ENCODE measurements at regions not wholly inside any gene's neighbourhood (a gene's known extent, or its start where the extent isn't known, plus 50 kb on each side); places are given as distances from the start of the nearest gene placed in this dataset.

DNA sequence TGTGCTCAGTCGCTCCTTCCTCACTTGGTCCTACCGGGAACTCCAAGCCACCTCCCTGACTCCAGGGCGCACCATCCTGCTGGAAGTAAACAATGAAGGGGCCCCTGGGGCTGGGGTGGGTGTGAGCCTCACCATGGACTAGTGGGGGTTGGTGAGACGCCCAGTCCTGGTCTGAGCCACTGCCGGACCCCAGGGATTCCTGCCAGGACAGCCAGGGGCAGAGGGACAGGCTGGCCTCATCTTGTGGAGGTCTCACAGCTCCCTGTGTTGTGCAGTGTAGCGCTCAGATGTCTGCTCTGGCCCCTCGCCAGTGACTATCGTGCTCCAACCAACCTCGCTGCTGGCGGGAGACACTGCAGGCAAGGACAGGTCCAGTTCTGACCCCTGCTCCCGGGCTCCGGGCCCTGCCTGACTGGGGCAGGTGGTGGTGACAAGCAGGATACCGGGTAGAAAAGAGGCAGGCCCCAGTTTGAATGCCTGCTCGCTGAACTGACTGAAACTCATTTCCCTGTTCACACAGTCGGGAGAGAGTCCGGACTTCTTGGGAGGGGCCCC, 1021.4 kb downstream of the BRD1 start:
- no peak for DNase-seq
- H3K36me3 Mint-ChIP-seq (ENCODE audit: low read depth), result no peaks in the 10 kb centered on the region
- H3K9me3 Mint-ChIP-seq, result no peaks in the 10 kb centered on the region
- no peaks in the 10 kb centered on the region for H3K4me1 Mint-ChIP-seq
- no peak overlapping the region for H3K4me3 Mint-ChIP-seq
- ChIA-PET CTCF (no interaction called here), POLR2A (no interaction called here)
- H3K27ac Mint-ChIP-seq, result no peak overlapping the region
- no peaks in the 10 kb centered on the region for H3K27me3 Mint-ChIP-seq

DNA sequence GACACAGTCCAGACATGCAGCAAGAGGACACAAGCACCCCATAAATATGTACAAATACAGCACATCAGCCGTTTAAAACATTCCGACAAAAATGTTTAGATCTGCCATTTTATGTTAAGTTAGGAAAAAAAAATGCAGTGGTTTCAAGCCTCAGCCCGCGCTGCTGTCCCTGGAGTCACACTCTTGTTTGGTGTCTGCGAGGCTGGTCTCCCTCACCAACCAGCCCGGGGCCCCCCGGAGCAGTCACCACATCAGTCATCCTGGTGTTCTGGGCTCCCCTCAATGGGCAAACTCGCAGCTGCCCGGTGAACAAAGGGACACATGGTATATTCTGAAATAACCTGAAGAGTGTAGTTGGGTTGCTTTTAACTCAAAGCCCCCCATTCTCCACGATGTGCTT, 1022.2 kb downstream of the BRD1 start:
- ChIA-PET POLR2A (no interaction called here), CTCF (no interaction called here)
- DNase-seq, result no peak
- no peaks in the 10 kb centered on the region for H3K27me3 Mint-ChIP-seq
- H3K4me3 Mint-ChIP-seq, result no peak overlapping the region
- no peaks in the 10 kb centered on the region for H3K9me3 Mint-ChIP-seq
- H3K4me1 Mint-ChIP-seq, result no peaks in the 10 kb centered on the region
- H3K27ac Mint-ChIP-seq, result no peak overlapping the region
- no peaks in the 10 kb centered on the region for H3K36me3 Mint-ChIP-seq (ENCODE audit: low read depth)

DNA sequence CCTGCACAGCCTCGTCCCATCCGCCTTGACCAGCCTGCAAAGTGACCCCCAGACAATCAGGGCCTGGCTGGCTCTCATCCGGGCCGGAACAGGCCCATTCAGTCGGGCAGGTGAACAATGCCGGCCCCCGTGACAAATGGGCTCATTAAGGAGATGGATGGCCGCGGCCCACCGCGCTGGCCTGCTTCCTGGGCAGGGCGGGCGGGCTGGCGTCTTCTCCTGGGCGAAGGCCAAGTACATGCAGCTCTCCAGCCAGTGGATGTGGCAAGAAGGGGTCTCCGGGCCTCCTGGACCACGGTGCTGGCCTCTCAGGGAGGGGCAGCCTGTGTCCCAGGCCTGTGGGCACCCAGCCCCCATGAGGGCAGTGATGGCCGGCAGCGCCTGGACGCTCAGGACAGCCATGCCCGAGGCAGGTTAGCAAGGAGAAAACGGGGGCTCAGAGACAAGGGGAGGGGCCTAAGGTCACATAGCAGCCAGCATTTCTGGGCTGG, 1022.8 kb downstream of the BRD1 start:
- Mint-ChIP-seq H3K9me3 (no peaks in the 10 kb centered on the region), H3K36me3 (ENCODE audit: low read depth) (no peaks in the 10 kb centered on the region), H3K27me3 (no peaks in the 10 kb centered on the region), H3K4me3 (no peak overlapping the region), H3K4me1 (no peaks in the 10 kb centered on the region), H3K27ac (no peak overlapping the region)
- ChIA-PET POLR2A (no interaction called here), CTCF (no interaction called here)
- no peak for DNase-seq

DNA sequence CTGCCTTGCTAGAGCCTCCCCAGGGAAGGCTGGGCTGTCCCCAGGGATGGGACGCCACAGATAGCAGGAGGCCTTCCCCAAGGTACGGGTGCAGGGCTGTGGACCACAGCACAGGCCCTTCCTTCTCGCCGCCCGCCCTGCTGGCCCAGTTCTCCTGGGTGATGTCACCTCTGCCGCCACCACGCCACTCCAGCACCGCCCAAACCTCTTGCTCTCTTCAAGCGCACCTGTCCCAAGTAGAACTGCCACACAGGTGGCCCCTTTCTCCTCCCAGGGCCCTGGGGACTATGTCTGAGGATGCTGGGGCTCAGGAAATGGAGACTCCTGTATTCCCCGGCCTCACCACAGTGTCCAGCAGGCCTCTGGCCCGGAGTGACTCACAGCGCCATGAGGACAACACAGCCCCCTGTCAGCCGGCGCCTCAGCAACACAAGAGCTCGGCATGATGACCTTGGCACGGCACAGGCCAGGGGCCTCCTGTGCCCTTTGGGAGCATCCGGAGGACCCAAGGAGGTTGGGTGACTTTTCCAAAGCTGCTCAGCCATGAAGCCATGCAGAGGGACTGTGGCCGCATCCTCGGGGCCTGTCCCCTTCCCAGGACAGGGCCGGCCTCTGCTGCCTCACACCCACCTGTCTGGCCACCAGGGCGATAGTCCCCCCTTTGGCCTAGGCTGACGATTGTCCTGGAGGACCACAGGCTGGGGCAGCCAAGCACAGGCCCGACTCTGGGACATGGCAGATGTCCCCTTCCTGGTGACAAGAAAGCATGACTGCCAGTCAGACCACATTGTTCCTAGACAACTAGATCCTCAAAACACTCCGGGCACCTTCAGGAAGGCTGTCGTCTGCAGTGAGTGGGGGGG, 1023.5 kb downstream of the BRD1 start:
- CTCF ChIA-PET, result interaction anchor here (1.4 kb wide), 1 partner anchor 13 kb away, joined by 3 read pairs; no protein-coding TSS in a partner anchor

DNA sequence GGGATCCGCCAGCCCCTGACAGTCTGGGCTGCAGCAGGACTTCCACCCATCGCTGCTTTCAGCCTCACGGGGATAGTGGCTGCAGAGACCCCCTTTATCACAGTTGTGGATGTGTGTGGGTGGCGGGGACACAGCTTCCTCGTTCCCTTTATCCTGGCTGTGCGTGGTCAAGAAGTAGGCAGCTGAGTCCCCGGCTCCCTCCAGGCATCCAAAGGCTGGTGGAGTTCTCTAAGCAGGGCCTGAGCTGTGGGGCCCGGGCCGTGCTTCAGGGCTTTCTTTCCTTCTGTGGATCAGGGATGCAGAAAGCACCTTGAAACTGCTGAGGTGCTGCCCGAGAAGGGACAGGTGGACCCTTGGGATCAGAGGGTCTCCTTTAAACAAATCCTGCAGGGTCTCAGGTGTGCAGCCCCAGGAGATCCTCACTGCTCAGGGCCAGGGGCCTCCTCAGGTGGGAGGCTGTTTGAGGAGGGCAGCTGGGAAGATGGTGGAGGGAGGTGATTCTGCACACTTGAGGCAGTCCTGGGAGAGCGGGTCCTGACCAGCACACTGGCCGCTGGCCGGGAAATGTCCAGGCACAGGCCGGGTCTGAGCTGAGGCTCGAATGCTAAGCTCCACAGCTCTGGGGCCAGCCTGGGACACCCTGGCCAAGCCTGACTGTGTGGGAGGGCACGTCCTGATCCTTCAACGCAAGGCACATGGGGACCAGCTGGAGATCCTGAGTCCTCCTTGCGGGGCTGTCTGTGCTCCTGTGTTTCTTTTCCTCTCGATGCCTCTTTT, 1024.3 kb downstream of the BRD1 start:
- peak; percentile 3 for DNase-seq
- Mint-ChIP-seq H3K9me3 (no peaks in the 10 kb centered on the region), H3K27me3 (no peaks in the 10 kb centered on the region), H3K4me1 (no peaks in the 10 kb centered on the region), H3K4me3 (no peak overlapping the region), H3K27ac (no peak overlapping the region), H3K36me3 (ENCODE audit: low read depth) (no peaks in the 10 kb centered on the region)
- POLR2A ChIA-PET, result no interaction called here
- CTCF ChIA-PET, result interaction anchor here (1.4 kb wide), 1 partner anchor 12 kb away, joined by 3 read pairs; no protein-coding TSS in a partner anchor

More for the DNA sequence above, 1023.5 kb downstream of the BRD1 start:
- Mint-ChIP-seq H3K27me3 (no peaks in the 10 kb centered on the region), H3K4me3 (no peak overlapping the region), H3K4me1 (no peaks in the 10 kb centered on the region), H3K27ac (no peak overlapping the region), H3K9me3 (no peaks in the 10 kb centered on the region), H3K36me3 (ENCODE audit: low read depth) (no peaks in the 10 kb centered on the region)
- DNase-seq, result no peak
- POLR2A ChIA-PET, result no interaction called here

DNA sequence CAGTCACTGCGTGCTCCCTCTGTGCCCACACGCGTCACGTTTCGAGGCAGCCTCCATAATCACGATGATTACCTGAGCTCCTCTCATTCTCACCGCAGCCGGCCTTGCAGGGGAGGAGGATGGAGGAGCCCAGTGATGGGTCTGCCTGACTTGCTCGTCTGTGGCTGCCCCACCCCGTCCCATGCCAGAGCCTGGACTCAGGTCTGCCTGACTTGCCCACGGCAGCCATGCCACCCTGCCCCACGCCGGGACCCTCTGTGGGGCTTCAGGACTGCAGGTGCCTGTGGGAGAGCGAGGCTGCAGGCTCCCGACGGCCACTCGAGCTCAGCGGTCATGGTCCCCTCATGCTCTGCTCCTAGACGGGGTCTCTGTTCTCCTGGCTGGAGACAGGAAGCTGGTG, 1025.1 kb downstream of the BRD1 start:
- no peaks in the 10 kb centered on the region for H3K27me3 Mint-ChIP-seq
- ChIA-PET POLR2A (no interaction called here), CTCF (interaction anchor here (1.4 kb wide), 1 partner anchor 11 kb away, joined by 3 read pairs; no protein-coding TSS in a partner anchor)
- H3K4me3 Mint-ChIP-seq, result no peak overlapping the region
- DNase-seq, result peak; percentile 2
- no peaks in the 10 kb centered on the region for H3K4me1 Mint-ChIP-seq
- H3K9me3 Mint-ChIP-seq, result no peaks in the 10 kb centered on the region
- no peaks in the 10 kb centered on the region for H3K36me3 Mint-ChIP-seq (ENCODE audit: low read depth)
- H3K27ac Mint-ChIP-seq, result no peak overlapping the region

DNA sequence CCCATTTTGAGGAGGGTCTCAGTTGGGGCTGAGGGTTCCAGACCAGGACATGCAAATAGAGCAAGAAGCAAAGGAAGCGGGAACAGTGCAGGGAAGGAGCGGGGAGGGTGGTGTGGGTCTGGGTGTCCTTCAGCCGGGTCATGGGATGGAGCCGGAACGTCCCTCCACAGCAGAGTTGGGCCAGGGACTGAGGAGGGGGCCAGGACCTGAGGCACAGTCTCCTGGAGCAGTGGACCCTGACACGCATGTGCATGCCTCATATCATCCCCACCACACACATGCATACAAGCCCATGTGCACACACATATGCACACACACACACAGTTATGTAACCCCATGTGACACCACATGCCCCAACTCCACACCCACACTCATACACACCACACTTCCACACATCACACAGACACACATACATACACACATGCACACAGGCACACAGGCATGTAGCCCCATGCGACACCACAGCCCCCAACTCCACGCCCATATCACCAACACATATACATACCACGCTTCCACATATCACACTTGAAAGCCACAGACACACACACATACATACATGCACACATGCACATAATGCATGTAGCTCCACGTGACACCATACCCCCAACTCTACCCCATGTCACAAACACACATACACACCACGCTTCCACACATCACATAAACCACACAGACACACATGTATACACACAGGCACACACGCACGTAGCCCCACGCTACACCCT, 1026.6 kb downstream of the BRD1 start:
- CTCF ChIA-PET, result no interaction called here
- no peaks in the 10 kb centered on the region for H3K4me1 Mint-ChIP-seq

DNA sequence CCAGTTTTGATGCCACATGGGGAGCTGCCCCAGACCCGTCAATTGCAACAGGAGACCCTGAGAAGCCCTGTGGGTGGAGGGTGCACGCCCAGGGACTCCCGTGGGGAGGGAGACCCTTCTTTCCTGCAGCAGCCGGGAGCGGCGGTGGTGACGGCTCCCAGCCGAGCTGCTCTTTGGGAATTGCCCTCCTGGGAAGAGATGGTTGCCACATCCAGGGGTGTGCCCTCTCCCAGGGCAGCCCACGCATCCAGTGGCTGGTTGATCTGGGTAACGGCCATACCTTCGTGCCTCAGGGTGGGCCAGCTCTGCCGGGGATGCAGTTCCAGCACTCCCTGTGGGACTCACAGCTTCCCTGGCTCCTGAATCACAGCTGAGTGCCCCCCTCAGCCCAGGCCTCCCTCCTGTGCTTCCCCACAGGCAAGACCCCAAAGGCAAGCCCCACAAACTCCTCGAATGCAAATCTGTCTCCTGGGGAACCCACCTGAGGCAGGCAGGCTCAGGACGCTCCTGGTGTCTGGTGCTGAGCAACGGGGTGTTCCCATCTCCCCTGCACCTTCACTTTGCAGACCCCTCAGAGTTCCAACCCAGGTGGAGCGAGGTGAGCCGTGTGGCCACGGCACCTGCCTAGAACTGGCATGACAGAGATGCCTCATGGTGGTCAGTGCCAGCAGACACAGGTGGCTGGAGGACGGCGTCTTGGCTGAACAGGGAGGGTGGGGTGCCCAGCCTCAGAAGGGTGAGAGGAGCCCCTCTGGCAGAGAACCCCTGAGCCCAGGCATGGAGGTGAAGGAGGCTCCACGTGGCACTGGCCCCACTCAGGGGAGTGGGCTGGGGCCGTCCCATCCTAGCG, 1027.4 kb downstream of the BRD1 start:
- H3K27me3 Mint-ChIP-seq, result no peaks in the 10 kb centered on the region
- ChIA-PET CTCF (no interaction called here), POLR2A (no interaction called here)
- no peak overlapping the region for H3K27ac Mint-ChIP-seq
- H3K9me3 Mint-ChIP-seq, result no peaks in the 10 kb centered on the region
- H3K4me1 Mint-ChIP-seq, result no peaks in the 10 kb centered on the region
- H3K4me3 Mint-ChIP-seq, result no peak overlapping the region
- no peaks in the 10 kb centered on the region for H3K36me3 Mint-ChIP-seq (ENCODE audit: low read depth)
- DNase-seq, result no peak

More for the DNA sequence above, 1026.6 kb downstream of the BRD1 start:
- Mint-ChIP-seq H3K9me3 (no peaks in the 10 kb centered on the region), H3K27me3 (no peaks in the 10 kb centered on the region), H3K4me3 (no peak overlapping the region), H3K27ac (no peak overlapping the region), H3K36me3 (ENCODE audit: low read depth) (no peaks in the 10 kb centered on the region)
- POLR2A ChIA-PET, result no interaction called here
- DNase-seq, result peak; percentile 5

DNA sequence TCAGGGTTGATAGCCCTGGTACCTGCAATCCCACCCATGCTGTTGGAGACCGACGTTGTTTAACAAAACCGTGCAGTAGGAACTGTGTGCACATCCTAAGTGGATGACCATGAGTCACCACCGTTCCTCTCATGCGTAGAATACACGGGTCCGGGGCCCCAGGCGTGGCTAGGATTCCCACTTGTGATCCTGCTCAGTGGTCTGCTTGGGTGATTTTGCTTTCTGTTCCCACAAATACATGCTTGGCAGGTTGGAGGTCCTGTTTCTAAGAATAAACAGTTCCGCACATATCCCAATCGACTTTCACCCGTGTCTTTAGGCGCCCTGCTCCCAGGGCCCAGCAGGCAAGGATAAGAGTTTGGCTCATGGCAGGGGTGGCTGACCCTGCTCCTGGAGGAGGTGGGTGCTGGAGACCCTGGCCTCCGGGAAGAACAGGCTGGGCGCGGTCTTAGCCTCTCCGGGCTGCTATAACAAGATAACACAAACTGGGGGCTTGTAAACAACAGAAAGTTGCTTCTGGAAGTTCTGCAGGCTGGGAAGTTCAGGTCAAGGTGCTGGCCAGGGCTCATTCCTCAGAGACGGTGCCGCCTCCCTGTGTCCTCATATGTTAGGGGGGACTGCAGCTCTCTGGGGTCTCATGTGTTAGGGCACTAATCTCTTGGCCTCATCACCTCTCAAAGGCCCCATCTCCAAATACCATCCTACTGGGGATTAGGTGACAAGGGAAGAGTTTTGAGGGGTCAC, 1028.3 kb downstream of the BRD1 start:
- H3K4me1 Mint-ChIP-seq, result no peaks in the 10 kb centered on the region
- H3K36me3 Mint-ChIP-seq (ENCODE audit: low read depth), result no peaks in the 10 kb centered on the region
- no peaks in the 10 kb centered on the region for H3K27me3 Mint-ChIP-seq
- ChIA-PET CTCF (no interaction called here), POLR2A (no interaction called here)
- no peak overlapping the region for H3K27ac Mint-ChIP-seq
- H3K4me3 Mint-ChIP-seq, result no peak overlapping the region
- H3K9me3 Mint-ChIP-seq, result peaks cover under 1% of the 10 kb centered on the region
- no peak for DNase-seq

DNA sequence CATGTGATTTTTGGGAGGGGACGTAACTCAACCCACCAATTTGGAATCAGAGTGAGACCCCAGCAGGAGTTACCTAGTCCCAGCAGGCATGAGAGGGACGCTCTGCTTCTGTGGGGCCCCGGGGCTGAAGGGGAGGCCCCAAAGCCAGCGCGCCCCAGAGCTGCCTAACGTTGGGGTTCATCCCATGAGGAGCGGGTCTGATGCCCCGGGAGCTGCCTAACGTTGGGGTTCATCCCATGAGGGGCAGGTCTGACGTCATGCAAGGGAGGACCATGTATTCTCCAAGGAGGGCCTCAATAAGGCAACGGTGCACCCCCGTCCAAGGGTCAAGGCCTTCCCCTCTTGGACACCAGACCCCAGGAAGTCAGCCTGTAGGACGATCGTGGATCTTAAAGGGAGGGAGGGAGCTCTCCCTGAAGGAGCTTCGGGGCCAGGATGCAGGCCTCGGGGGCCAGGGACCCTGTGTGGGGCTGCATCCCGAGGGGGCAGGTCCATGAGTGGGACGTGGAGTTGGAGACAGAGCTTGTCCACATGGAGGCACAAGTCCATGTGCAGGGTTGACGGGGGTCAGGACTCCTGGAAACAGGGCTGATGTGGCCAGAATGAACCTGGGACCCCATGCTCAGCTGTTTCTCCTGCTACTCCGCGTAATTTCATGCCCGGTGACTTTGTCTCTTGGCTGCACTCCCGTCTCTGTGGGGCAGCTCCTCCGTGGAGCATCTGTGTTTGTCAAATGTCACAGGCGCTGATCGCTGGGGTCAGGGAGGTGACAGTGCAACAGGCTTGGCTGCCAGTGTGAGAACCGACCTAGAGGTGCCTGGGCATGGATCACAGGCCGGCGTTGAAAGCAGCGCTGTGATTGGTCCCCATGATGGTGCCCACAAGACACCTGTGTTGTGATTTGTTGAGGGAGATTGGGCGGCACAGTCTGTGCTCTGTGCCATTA, 1029.1 kb downstream of the BRD1 start:
- H3K9me3 Mint-ChIP-seq, result peaks cover 6% of the 10 kb centered on the region
- H3K27ac Mint-ChIP-seq, result no peak overlapping the region
- ChIA-PET CTCF (no interaction called here), POLR2A (no interaction called here)
- H3K36me3 Mint-ChIP-seq (ENCODE audit: low read depth), result no peaks in the 10 kb centered on the region
- DNase-seq, result no peak
- H3K4me1 Mint-ChIP-seq, result no peaks in the 10 kb centered on the region
- H3K27me3 Mint-ChIP-seq, result no peaks in the 10 kb centered on the region
- H3K4me3 Mint-ChIP-seq, result no peak overlapping the region

DNA sequence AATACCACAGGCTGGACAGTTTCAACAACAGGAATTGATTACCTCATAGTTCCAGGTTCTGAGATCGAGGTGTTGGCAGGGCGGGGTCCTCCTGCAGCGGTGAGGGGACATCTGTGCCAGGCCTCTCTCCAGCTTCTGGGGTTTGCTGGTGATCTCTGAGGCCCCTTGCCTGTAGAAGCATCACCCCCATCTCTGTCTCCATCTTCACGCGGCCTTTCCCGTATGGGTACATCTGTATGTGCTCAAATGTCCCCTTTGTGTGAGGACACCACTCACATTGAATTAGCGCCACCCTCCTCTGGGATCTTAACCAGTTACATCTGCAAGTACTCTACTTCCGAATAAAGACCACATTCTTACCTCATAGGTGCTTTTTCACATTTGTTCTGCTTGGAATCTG, 1029.9 kb downstream of the BRD1 start:
- H3K4me1 Mint-ChIP-seq, result no peaks in the 10 kb centered on the region
- DNase-seq, result no peak
- no peak overlapping the region for H3K4me3 Mint-ChIP-seq
- H3K27me3 Mint-ChIP-seq, result no peaks in the 10 kb centered on the region
- ChIA-PET CTCF (no interaction called here), POLR2A (no interaction called here)
- H3K36me3 Mint-ChIP-seq (ENCODE audit: low read depth), result no peaks in the 10 kb centered on the region
- H3K27ac Mint-ChIP-seq, result no peak overlapping the region
- H3K9me3 Mint-ChIP-seq, result peaks cover 6% of the 10 kb centered on the region

Data from activated CD4-positive, alpha-beta T cell treated with anti-CD3 and anti-CD28 coated beads, Interleukin-2, amount 10 ng/mL, durations not matched to agents 7 days and 5 days (primary cell).